ENCODE measurements at regions not wholly inside any gene's neighbourhood (a gene's known extent, or its start where the extent isn't known, plus 50 kb on each side); places are given as distances from the start of the nearest gene placed in this dataset.

DNA sequence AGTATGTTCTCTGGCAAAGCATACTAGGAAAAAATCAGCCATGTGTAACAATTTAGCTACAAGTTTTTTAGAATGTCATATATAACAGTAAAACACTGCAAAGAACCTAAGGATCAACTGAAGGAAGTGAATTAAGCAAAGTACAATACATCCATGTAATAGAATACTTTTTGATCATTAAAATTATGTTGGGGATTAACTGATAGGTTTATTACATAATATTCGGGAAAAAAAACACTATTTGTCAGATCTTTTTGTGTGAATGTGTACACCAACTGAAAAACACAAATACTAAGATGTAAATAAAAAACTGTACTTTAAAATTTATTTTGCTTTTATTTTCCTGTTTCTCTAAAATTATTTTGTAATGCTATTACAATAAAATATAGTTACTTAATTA is 185.5 kb upstream of the DYNLRB2 start:
- no peaks in the 10 kb centered on the region for H3K4me1 Mint-ChIP-seq (ENCODE audit: unreplicated experiment)
- TF ChIP-seq, protein P1, sequence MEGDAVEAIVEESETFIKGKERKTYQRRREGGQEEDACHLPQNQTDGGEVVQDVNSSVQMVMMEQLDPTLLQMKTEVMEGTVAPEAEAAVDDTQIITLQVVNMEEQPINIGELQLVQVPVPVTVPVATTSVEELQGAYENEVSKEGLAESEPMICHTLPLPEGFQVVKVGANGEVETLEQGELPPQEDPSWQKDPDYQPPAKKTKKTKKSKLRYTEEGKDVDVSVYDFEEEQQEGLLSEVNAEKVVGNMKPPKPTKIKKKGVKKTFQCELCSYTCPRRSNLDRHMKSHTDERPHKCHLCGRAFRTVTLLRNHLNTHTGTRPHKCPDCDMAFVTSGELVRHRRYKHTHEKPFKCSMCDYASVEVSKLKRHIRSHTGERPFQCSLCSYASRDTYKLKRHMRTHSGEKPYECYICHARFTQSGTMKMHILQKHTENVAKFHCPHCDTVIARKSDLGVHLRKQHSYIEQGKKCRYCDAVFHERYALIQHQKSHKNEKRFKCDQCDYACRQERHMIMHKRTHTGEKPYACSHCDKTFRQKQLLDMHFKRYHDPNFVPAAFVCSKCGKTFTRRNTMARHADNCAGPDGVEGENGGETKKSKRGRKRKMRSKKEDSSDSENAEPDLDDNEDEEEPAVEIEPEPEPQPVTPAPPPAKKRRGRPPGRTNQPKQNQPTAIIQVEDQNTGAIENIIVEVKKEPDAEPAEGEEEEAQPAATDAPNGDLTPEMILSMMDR (IDR thresholded peaks at IDR 0.05; ENCODE audit: unreplicated experiment), result no peak
- no peak overlapping the region for H3K27ac Mint-ChIP-seq (ENCODE audit: unreplicated experiment)
- no peaks in the 10 kb centered on the region for H3K27me3 Mint-ChIP-seq (ENCODE audit: unreplicated experiment)
- no peaks in the 10 kb centered on the region for H3K9me3 Mint-ChIP-seq (ENCODE audit: unreplicated experiment)
- no peak for DNase-seq (ENCODE audit: low spot score)
- H3K36me3 Mint-ChIP-seq (ENCODE audit: low read depth, unreplicated experiment), result no peaks in the 10 kb centered on the region
- no peak overlapping the region for H3K4me3 Mint-ChIP-seq (ENCODE audit: unreplicated experiment)

DNA sequence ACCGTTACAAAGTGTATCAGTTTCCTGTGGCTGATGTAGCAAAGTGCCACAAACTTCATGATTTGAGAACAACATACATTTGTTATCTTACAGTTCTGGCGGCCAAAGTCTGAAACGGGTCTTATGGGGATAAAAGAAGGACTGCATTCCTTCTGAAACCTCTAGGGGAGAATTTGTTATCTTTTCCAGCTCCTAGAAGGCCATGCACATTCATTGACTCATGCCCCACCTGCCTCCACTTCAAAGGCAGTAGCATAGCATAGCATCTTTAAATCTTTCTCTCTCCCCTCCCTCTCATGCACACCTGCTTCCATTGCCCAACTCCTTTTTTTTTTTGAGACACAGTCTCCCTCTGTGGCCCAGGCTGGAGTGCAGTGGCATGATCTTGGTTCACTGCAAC is 190.7 kb upstream of the DYNLRB2 start:
- Mint-ChIP-seq H3K27ac (ENCODE audit: unreplicated experiment) (no peak overlapping the region), H3K4me1 (ENCODE audit: unreplicated experiment) (no peaks in the 10 kb centered on the region), H3K9me3 (ENCODE audit: unreplicated experiment) (no peaks in the 10 kb centered on the region), H3K27me3 (ENCODE audit: unreplicated experiment) (no peaks in the 10 kb centered on the region), H3K36me3 (ENCODE audit: low read depth, unreplicated experiment) (no peaks in the 10 kb centered on the region), H3K4me3 (ENCODE audit: unreplicated experiment) (no peak overlapping the region)
- DNase-seq (ENCODE audit: low spot score), result no peak
- TF ChIP-seq, protein P1 (IDR thresholded peaks at IDR 0.05; ENCODE audit: unreplicated experiment), result no peak

DNA sequence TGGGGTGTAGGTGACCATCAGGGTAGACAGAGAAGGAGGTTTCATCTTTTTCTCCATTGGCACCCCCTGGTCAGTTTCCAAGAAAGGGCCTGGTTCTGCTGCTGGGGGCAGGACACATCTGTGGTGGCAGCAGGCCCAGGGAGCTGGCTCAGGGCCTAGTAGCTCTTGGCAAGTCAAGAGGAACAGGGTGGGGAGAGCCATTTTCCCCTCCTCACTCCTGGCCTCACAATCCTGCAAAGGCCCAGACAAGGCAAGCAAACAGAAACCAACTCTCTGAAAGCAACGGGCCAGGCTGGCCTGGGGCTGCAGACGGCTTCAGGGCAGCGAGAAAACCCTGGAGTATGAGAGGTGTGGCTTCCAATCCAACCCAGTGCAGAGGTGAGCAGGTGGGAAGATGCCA is 192.9 kb upstream of the DYNLRB2 start:
- Mint-ChIP-seq H3K27me3 (ENCODE audit: unreplicated experiment) (no peaks in the 10 kb centered on the region), H3K9me3 (ENCODE audit: unreplicated experiment) (no peaks in the 10 kb centered on the region), H3K4me3 (ENCODE audit: unreplicated experiment) (no peak overlapping the region), H3K4me1 (ENCODE audit: unreplicated experiment) (no peaks in the 10 kb centered on the region), H3K27ac (ENCODE audit: unreplicated experiment) (no peak overlapping the region), H3K36me3 (ENCODE audit: low read depth, unreplicated experiment) (no peaks in the 10 kb centered on the region)
- DNase-seq (ENCODE audit: low spot score), result no peak
- TF ChIP-seq, protein P1 (IDR thresholded peaks at IDR 0.05; ENCODE audit: unreplicated experiment), result no peak

DNA sequence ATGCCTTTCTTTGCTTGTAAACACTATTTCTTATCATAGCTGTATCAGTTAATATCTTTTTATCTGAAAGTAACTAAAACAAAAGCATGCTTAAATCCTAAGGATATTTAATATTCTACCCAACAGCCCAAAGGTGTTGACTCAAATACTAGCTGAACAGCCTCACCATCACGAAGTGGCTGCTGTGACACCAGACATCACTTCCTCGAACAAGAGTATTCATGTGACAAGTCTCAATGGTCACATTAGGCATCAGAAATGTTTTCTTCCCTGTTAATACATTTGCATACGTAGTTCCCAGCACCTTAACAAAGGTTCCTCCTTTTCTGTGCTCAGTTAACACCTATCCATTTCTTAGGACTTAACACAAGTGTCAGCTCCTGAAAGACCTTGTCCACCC is 193.8 kb upstream of the DYNLRB2 start:
- Mint-ChIP-seq H3K36me3 (ENCODE audit: low read depth, unreplicated experiment) (no peaks in the 10 kb centered on the region), H3K27ac (ENCODE audit: unreplicated experiment) (no peak overlapping the region), H3K4me3 (ENCODE audit: unreplicated experiment) (no peak overlapping the region), H3K9me3 (ENCODE audit: unreplicated experiment) (no peaks in the 10 kb centered on the region), H3K27me3 (ENCODE audit: unreplicated experiment) (no peaks in the 10 kb centered on the region), H3K4me1 (ENCODE audit: unreplicated experiment) (no peaks in the 10 kb centered on the region)
- no peak for DNase-seq (ENCODE audit: low spot score)
- TF ChIP-seq, protein P1 (IDR thresholded peaks at IDR 0.05; ENCODE audit: unreplicated experiment), result no peak

DNA sequence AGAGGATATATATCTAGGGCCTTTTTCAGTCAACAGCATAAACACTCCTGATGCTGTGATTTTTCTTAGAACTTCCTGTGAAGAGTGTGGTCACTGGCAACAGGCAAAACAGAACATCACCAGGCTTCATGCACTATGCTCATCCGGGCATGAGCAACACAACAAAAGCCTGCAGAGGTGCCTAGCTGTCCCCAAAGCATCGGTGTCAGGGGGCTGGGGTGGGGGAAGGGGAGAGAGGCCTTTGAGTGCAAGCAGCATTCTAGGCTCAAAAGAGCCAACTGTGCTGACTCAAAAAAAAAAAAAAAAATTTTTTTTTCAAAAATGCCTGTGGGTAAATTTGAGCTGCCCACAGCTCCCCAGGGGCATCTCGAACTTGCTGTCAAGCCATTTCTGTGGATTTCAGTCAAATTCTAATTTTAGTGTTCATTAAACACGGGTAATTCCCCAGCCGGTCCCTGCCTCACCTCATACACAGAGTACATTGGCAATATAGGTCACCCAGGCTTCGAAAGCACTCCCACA is 194.6 kb upstream of the DYNLRB2 start:
- Mint-ChIP-seq H3K4me3 (ENCODE audit: unreplicated experiment) (no peak overlapping the region), H3K27me3 (ENCODE audit: unreplicated experiment) (no peaks in the 10 kb centered on the region), H3K36me3 (ENCODE audit: low read depth, unreplicated experiment) (no peaks in the 10 kb centered on the region), H3K27ac (ENCODE audit: unreplicated experiment) (no peak overlapping the region), H3K9me3 (ENCODE audit: unreplicated experiment) (no peaks in the 10 kb centered on the region), H3K4me1 (ENCODE audit: unreplicated experiment) (no peaks in the 10 kb centered on the region)
- no peak for DNase-seq (ENCODE audit: low spot score)
- TF ChIP-seq, protein P1 (IDR thresholded peaks at IDR 0.05; ENCODE audit: unreplicated experiment), result no peak

Measured in endothelial cell (in vitro differentiated cells).